OCI-LY7 (cell line): ENCODE measurements at regions not wholly inside any gene's neighbourhood (a gene's known extent, or its start where the extent isn't known, plus 50 kb on each side); places are given as distances from the start of the nearest gene placed in this dataset.
"Not testable (repeated sequence)": the region's sequence is repeated elsewhere in the genome, so short reads cannot be mapped to it uniquely, and the experiment has no call there.

ENCODE experiments used
- CTCF ChIP-seq: fragments of 200-600 bp; sonication (generic); conservative IDR thresholded peaks from 2 replicates; pipeline ENCODE4 v1.5.1; 2014; ENCODE audit warnings: mild to moderate bottlenecking, antibody characterized with exemption, low read length, moderate library complexity, mixed read lengths
- EZH2phosphoT487 ChIP-seq: fragments of 200-600 bp; sonication (generic); IDR thresholded peaks from 2 replicates; pipeline ENCODE4 v1.6.1; 2018; ENCODE audit warnings: low read depth, borderline replicate concordance, mild to moderate bottlenecking, mixed run types, antibody characterized with exemption, low read length, moderate library complexity, mixed read lengths

- not testable (repeated sequence) for TF ChIP-seq EZH2phosphoT487, CTCF
Measured at GRCh38 chr3:145517416-145517815, 643.6 kb downstream of the PLOD2 start.
